Loucy (cell line): ENCODE measurements at regions not wholly inside any gene's neighbourhood (a gene's known extent, or its start where the extent isn't known, plus 50 kb on each side); places are given as distances from the start of the nearest gene placed in this dataset.

ENCODE experiments used
- EZH2phosphoT487 ChIP-seq: fragments of 200-600 bp; IDR thresholded peaks from 2 replicates; pipeline ENCODE4 v1.6.1; 2018; ENCODE audit warnings: antibody characterized with exemption, mild to moderate bottlenecking, moderate library complexity, borderline replicate concordance
- TF ChIP-seq, protein P1 (sequence below): fragments of 200-600 bp; sonication (generic); conservative IDR thresholded peaks from 2 replicates; pipeline ENCODE4 v1.5.1; 2014; ENCODE audit warnings: mild to moderate bottlenecking, antibody characterized with exemption, low read length

DNA sequence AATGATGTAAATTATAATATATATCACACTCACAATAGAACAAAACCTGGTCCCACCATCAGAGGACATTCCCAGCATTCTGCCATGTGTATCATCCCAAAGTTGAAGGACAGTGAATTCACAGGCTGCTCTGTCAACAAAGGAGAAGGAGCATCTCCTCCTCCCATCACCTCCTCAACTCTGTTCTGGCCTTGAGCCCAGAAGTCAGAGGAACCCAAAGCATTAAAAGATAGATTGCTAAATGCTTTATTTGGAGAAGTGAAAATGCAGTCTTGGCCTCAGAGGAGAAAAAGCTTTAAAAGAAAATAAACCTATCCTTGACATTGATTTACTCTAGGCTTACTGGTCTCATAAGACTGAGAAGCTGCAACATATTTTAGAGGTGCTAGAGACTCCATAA is 268.8 kb upstream of the RASGEF1B start:
- TF ChIP-seq, protein P1, sequence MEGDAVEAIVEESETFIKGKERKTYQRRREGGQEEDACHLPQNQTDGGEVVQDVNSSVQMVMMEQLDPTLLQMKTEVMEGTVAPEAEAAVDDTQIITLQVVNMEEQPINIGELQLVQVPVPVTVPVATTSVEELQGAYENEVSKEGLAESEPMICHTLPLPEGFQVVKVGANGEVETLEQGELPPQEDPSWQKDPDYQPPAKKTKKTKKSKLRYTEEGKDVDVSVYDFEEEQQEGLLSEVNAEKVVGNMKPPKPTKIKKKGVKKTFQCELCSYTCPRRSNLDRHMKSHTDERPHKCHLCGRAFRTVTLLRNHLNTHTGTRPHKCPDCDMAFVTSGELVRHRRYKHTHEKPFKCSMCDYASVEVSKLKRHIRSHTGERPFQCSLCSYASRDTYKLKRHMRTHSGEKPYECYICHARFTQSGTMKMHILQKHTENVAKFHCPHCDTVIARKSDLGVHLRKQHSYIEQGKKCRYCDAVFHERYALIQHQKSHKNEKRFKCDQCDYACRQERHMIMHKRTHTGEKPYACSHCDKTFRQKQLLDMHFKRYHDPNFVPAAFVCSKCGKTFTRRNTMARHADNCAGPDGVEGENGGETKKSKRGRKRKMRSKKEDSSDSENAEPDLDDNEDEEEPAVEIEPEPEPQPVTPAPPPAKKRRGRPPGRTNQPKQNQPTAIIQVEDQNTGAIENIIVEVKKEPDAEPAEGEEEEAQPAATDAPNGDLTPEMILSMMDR: no peak
- no peak for TF ChIP-seq EZH2phosphoT487
